ENCODE measurements at regions not wholly inside any gene's neighbourhood (a gene's known extent, or its start where the extent isn't known, plus 50 kb on each side); places are given as distances from the start of the nearest gene placed in this dataset.

GRCh38 chr5:117072439-117072838 is 497.8 kb upstream of the SEMA6A start:
- TF ChIP-seq POLR2A (IDR thresholded peaks at IDR 0.05; ENCODE audit: low read depth, low read length) (no peak), SPI1 (IDR thresholded peaks at IDR 0.05; ENCODE audit: low read depth, low read length) (no peak), POLR2AphosphoS5 (IDR thresholded peaks at IDR 0.05; ENCODE audit: low read depth, low read length) (no peak), TAF1 (IDR thresholded peaks at IDR 0.05; ENCODE audit: low read depth, low read length) (no peak), POU2F2 (IDR thresholded peaks at IDR 0.05; ENCODE audit: low read depth, low read length) (no peak), PAX5 (IDR thresholded peaks at IDR 0.05; ENCODE audit: insufficient read depth, low read length, severe bottlenecking) (no peak)
